Bronchial epithelial cell (primary cell): ENCODE measurements at regions not wholly inside any gene's neighbourhood (a gene's known extent, or its start where the extent isn't known, plus 50 kb on each side); places are given as distances from the start of the nearest gene placed in this dataset.

Source experiments
- DNase-seq: peaks from one replicate; pipeline ENCODE4 v3.0.0-alpha.2; 2010; ENCODE audit warnings: low read depth
- FAIRE-seq: peaks from 2 replicates; lab custom pipeline; 2011; peaks lifted over from hg19 to GRCh38; lab: Jason Lieb, UNC
- H3K27me3 ChIP-seq: 2 replicates; pipeline ENCODE4 v1.5.1; 2011; ENCODE audit warnings: low read length; ENCODE audit not compliant: control insufficient read depth, insufficient read depth
- H3K36me3 ChIP-seq: 2 replicates; pipeline ENCODE4 v1.5.1; 2011; ENCODE audit warnings: low read length; ENCODE audit not compliant: control insufficient read depth, insufficient read depth
- H3K4me3 ChIP-seq: 2 replicates; pipeline ENCODE4 v1.5.1; 2011; ENCODE audit warnings: mild to moderate bottlenecking, low read depth, low read length, control low read depth
- CTCF ChIP-seq: IDR thresholded peaks from 2 replicates; pipeline ENCODE4 v1.5.1; 2011; ENCODE audit warnings: mild to moderate bottlenecking, moderate library complexity, low read length, control low read depth, inconsistent platforms; ENCODE audit not compliant: insufficient read depth, severe bottlenecking

GRCh38 chr3:71846185-71846584 lies 61.2 kb upstream of the PROK2 start:
- Histone ChIP-seq H3K36me3 (no peaks in the 10 kb centered on the region), H3K4me3 (no peak overlapping the region), H3K27me3 (no peaks in the 10 kb centered on the region)
- DNase-seq (peak; percentile 49), FAIRE-seq (no peak)
- TF ChIP-seq CTCF: no peak

GRCh38 chr3:71843071-71843470 lies 58.1 kb upstream of the PROK2 start:
- DNase-seq (no peak), FAIRE-seq (no peak)
- TF ChIP-seq CTCF: no peak
- Histone ChIP-seq H3K4me3 (no peak overlapping the region), H3K27me3 (no peaks in the 10 kb centered on the region), H3K36me3 (no peaks in the 10 kb centered on the region)

GRCh38 chr3:71838406-71838805 lies 53.5 kb upstream of the PROK2 start:
- Histone ChIP-seq H3K36me3 (no peaks in the 10 kb centered on the region), H3K4me3 (no peak overlapping the region), H3K27me3 (no peaks in the 10 kb centered on the region)
- DNase-seq (no peak), FAIRE-seq (no peak)
- TF ChIP-seq CTCF: no peak
